ENCODE measurements at regions not wholly inside any gene's neighbourhood (a gene's known extent, or its start where the extent isn't known, plus 50 kb on each side); places are given as distances from the start of the nearest gene placed in this dataset.
"Not testable (repeated sequence)": the region's sequence is repeated elsewhere in the genome, so short reads cannot be mapped to it uniquely, and the experiment has no call there.

- not testable (repeated sequence) for TF ChIP-seq POLR2AphosphoS5 (IDR thresholded peaks at IDR 0.05; ENCODE audit: low read depth, low read length); POLR2A (IDR thresholded peaks at IDR 0.05; ENCODE audit: low read depth, low read length); TAF1 (IDR thresholded peaks at IDR 0.05; ENCODE audit: borderline replicate concordance, low read depth, low read length)
Measured at GRCh38 chr2:97312426-97312825, 199.5 kb downstream of the ANKRD36 start.

All from GM12892 (cell line).